K562 (cell line): ENCODE measurements at regions not wholly inside any gene's neighbourhood (a gene's known extent, or its start where the extent isn't known, plus 50 kb on each side); places are given as distances from the start of the nearest gene placed in this dataset.

Experiments used
- KDM1A ChIP-seq, 2 experiments: fragments of 450-650 bp; IDR thresholded peaks; 2 replicates each; pipeline ENCODE4 v1.6.1; 2016; ENCODE audit warnings: mild to moderate bottlenecking in 2 of 2
- LCOR ChIP-seq: sonication (generic); formaldehyde crosslinking; IDR thresholded peaks from 2 replicates; pipeline ENCODE4 v1.8.0; 2022; ENCODE audit warnings: mild to moderate bottlenecking, missing genetic modification reagents
- NFIC ChIP-seq: fragments of 450-650 bp; IDR thresholded peaks from 2 replicates; pipeline ENCODE4 v1.6.1; 2017; ENCODE audit warnings: mild to moderate bottlenecking, inconsistent platforms
- PCBP1 ChIP-seq: fragments of 200-400 bp; formaldehyde crosslinking; IDR thresholded peaks from 2 replicates; pipeline ENCODE4 v1.6.1; 2018; ENCODE audit warnings: mild to moderate bottlenecking, low read depth, low read length; ENCODE audit not compliant: poor library complexity, severe bottlenecking
- RFX5 ChIP-seq: IDR thresholded peaks from 2 replicates; pipeline ENCODE4 v1.6.1; 2011; ENCODE audit warnings: low read depth, mild to moderate bottlenecking, improper control_type of control experiment, low read length
- SMARCA5 ChIP-seq: fragments of 450-650 bp; IDR thresholded peaks from 2 replicates; pipeline ENCODE4 v1.6.1; 2016
- ZNF79 ChIP-seq: fragments of 250-450 bp; sonication (Bioruptor Pico); IDR thresholded peaks from 2 replicates; pipeline ENCODE4 v1.4.0; 2020; ENCODE audit warnings: low read depth, mild to moderate bottlenecking, moderate library complexity
- TF ChIP-seq, protein P1 (sequence below), 3 experiments: fragments of 200-800 bp in 1 of 3; sonication (Bioruptor generic) in 1 of 3; sonication (generic) in 1 of 3; formaldehyde crosslinking in 1 of 3; IDR thresholded peaks; 2 replicates each; pipeline versions ENCODE4 v1.6.1 to v1.8.0; 2016 to 2022; ENCODE audit warnings: mild to moderate bottlenecking in 2 of 3, missing compliant biosample characterization in 2 of 3, missing genetic modification characterization in 2 of 3, missing genetic modification reagents in 1 of 3
- TF ChIP-seq, protein P2 (sequence below), 3 experiments: fragments of 200-800 bp in 1 of 3; fragments of 250-450 bp in 1 of 3; fragments of 450-650 bp in 1 of 3; sonication (Bioruptor Pico) in 1 of 3; sonication (Bioruptor generic) in 1 of 3; formaldehyde crosslinking in 1 of 3; IDR thresholded peaks; 2 replicates each; pipeline versions ENCODE4 v1.6.1 to v1.8.0; 2016 to 2022; ENCODE audit warnings: mild to moderate bottlenecking in 2 of 3, missing genetic modification characterization in 2 of 3, missing compliant biosample characterization in 1 of 3, moderate library complexity in 1 of 3

DNA sequence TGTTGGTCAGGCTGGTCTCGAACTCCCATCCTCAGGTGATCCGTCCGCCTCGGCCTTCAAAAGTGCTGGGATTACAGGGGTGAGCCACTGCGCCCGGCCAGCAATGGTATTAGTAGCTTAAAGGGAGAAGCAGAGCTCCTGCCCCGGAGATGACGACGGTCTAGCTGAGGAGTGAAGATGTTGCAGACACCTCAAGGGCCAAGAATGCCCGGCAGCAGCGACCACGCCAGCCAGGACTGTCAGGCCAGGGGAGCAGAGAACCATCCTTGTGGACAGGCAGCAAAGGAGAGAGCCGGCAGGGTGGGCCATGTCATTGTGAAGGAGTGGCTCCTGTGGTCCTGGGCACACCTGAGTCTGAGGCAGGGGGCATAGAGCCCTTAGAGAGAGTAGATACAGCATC, 210.1 kb upstream of the BCOR start (continued):
- TF ChIP-seq, protein P1, sequence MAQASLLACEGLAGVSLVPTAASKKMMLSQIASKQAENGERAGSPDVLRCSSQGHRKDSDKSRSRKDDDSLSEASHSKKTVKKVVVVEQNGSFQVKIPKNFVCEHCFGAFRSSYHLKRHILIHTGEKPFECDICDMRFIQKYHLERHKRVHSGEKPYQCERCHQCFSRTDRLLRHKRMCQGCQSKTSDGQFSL (CRISPR knock-in tag; IDR thresholded peaks at IDR 0.05): no peak
- TF ChIP-seq, protein P1 (tag; IDR thresholded peaks at IDR 0.05): no peak
- TF ChIP-seq KDM1A (IDR thresholded peaks at IDR 0.05) (no peak), SMARCA5 (no peak), PCBP1 (no peak), ZNF79 (CRISPR knock-in tag) (no peak), NFIC (no peak), LCOR (CRISPR knock-in tag) (no peak), RFX5 (no peak)
- TF ChIP-seq, protein P2, sequence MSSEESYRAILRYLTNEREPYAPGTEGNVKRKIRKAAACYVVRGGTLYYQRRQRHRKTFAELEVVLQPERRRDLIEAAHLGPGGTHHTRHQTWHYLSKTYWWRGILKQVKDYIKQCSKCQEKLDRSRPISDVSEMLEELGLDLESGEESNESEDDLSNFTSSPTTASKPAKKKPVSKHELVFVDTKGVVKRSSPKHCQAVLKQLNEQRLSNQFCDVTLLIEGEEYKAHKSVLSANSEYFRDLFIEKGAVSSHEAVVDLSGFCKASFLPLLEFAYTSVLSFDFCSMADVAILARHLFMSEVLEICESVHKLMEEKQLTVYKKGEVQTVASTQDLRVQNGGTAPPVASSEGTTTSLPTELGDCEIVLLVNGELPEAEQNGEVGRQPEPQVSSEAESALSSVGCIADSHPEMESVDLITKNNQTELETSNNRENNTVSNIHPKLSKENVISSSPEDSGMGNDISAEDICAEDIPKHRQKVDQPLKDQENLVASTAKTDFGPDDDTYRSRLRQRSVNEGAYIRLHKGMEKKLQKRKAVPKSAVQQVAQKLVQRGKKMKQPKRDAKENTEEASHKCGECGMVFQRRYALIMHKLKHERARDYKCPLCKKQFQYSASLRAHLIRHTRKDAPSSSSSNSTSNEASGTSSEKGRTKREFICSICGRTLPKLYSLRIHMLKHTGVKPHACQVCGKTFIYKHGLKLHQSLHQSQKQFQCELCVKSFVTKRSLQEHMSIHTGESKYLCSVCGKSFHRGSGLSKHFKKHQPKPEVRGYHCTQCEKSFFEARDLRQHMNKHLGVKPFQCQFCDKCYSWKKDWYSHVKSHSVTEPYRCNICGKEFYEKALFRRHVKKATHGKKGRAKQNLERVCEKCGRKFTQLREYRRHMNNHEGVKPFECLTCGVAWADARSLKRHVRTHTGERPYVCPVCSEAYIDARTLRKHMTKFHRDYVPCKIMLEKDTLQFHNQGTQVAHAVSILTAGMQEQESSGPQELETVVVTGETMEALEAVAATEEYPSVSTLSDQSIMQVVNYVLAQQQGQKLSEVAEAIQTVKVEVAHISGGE (CRISPR knock-in tag; IDR thresholded peaks at IDR 0.05): no peak
